CD4-positive, alpha-beta memory T cell (primary cell): ENCODE measurements at regions not wholly inside any gene's neighbourhood (a gene's known extent, or its start where the extent isn't known, plus 50 kb on each side); places are given as distances from the start of the nearest gene placed in this dataset.
"Not testable (repeated sequence)": the region's sequence is repeated elsewhere in the genome, so short reads cannot be mapped to it uniquely, and the experiment has no call there.

ENCODE experiments used
- CTCF ChIA-PET: fragments of 350-600 bp; sonication (Branson Sonifier 250); formaldehyde crosslinking; loops from one replicate; lab custom pipeline; 2021; ENCODE audit warnings: inconsistent platforms; ENCODE audit not compliant: partially characterized antibody; lab: Charles Lee
- POLR2A ChIA-PET: fragments of 350-600 bp; sonication (Branson Sonifier 250); formaldehyde crosslinking; loops from one replicate; lab custom pipeline; 2021; ENCODE audit not compliant: partially characterized antibody; lab: Charles Lee
- DNase-seq, 5 donors: peaks; one replicate each; pipeline versions ENCODE4 v3.0.0 to v3.0.0-alpha.2; 2020 to 2022; ENCODE audit warnings: mixed read lengths in 1 of 5
- H3K27ac ChIP-seq: one replicate; pipeline ENCODE4 v1.7.0; 2013; ENCODE audit warnings: low read depth, low read length
- H3K27me3 ChIP-seq: 2 replicates; pipeline ENCODE4 v1.7.0; 2013; ENCODE audit warnings: mild to moderate bottlenecking, low read length, moderate library complexity; ENCODE audit not compliant: insufficient read depth
- H3K36me3 ChIP-seq: 2 replicates; pipeline ENCODE4 v1.7.0; 2013; ENCODE audit warnings: mild to moderate bottlenecking, low read length, moderate library complexity; ENCODE audit not compliant: insufficient read depth
- H3K4me1 ChIP-seq: 2 replicates; pipeline ENCODE4 v1.7.0; 2013; ENCODE audit warnings: mild to moderate bottlenecking, low read length, moderate library complexity; ENCODE audit not compliant: insufficient read depth
- H3K4me3 ChIP-seq, 2 donors: one replicate each; pipeline ENCODE4 v1.7.0; 2013; ENCODE audit warnings: low read length in 2 of 2, mild to moderate bottlenecking in 1 of 2
- H3K9me3 ChIP-seq, 2 donors: one replicate each; pipeline ENCODE4 v1.7.0; 2013; ENCODE audit warnings: low read length in 2 of 2, control low read depth in 1 of 2; ENCODE audit not compliant: control insufficient read depth in 1 of 2
- H3K27ac Mint-ChIP-seq, 7 donors: one replicate each; pipeline ENCODE4 v1.8.0; 2020 to 2021; ENCODE audit warnings: mixed read lengths in 7 of 7, mild to moderate bottlenecking in 6 of 7, inconsistent platforms in 3 of 7, moderate library complexity in 3 of 7
- H3K27me3 Mint-ChIP-seq, 2 donors: one replicate each; pipeline ENCODE4 v1.8.0; 2020 to 2021; ENCODE audit warnings: mixed read lengths in 2 of 2
- H3K36me3 Mint-ChIP-seq, 2 donors: one replicate each; pipeline ENCODE4 v1.8.0; 2020 to 2021; ENCODE audit warnings: mixed read lengths in 2 of 2, inconsistent platforms in 1 of 2, mild to moderate bottlenecking in 1 of 2
- H3K4me1 Mint-ChIP-seq, 4 donors: one replicate each; pipeline ENCODE4 v1.8.0; 2020 to 2021; ENCODE audit warnings: mixed read lengths in 4 of 4, mild to moderate bottlenecking in 1 of 4
- H3K4me3 Mint-ChIP-seq, 8 donors: one replicate each; pipeline ENCODE4 v1.8.0; 2020 to 2021; ENCODE audit warnings: mixed read lengths in 8 of 8, mild to moderate bottlenecking in 7 of 8, moderate library complexity in 6 of 8, inconsistent platforms in 3 of 8
- H3K9me3 Mint-ChIP-seq, 8 donors: one replicate each; pipeline ENCODE4 v1.8.0; 2020 to 2021; ENCODE audit warnings: mixed read lengths in 8 of 8, mild to moderate bottlenecking in 5 of 8, inconsistent platforms in 3 of 8, moderate library complexity in 1 of 8
- intact Hi-C: fragments of 100-400 bp; cut with micrococcal nuclease; formaldehyde crosslinking; loops from one replicate; pipeline ENCODE4 v1.15.1; 2023

GRCh38 chr9:99666571-99666970 is 155.1 kb upstream of the NR4A3 start:
- H3K4me3 Mint-ChIP-seq, result peak overlapping the region in 1 of 8 donors; percentile 56
- no peaks in the 10 kb centered on the region for H3K36me3 Mint-ChIP-seq
- H3K9me3 ChIP-seq, result no peaks in the 10 kb centered on the region
- ChIA-PET CTCF (no interaction called here), POLR2A (no interaction called here)
- no peaks in the 10 kb centered on the region for H3K36me3 ChIP-seq
- H3K27ac Mint-ChIP-seq, result peak overlapping the region in 2 of 7 donors; percentile 1 to 7
- peaks cover 4 to 6% (median 5%) of the 10 kb centered on the region in 4 donors for H3K4me1 Mint-ChIP-seq
- peak in 3 of 5 donors; percentile 2 to 13 (median 7) for DNase-seq
- H3K4me3 ChIP-seq, result no peak overlapping the region
- no peak overlapping the region for H3K27ac ChIP-seq
- H3K27me3 ChIP-seq, result no peaks in the 10 kb centered on the region
- intact Hi-C loops, result no loop called here
- no peaks in the 10 kb centered on the region for H3K9me3 Mint-ChIP-seq
- H3K27me3 Mint-ChIP-seq, result peaks cover 3 to 6% of the 10 kb centered on the region in 2 donors
- no peaks in the 10 kb centered on the region for H3K4me1 ChIP-seq

- CTCF ChIA-PET, POLR2A ChIA-PET: not testable (repeated sequence)
Observed at GRCh38 chr9:99670886-99671285, 150.8 kb upstream of the NR4A3 start.

GRCh38 chr9:99677281-99677680 is 144.4 kb upstream of the NR4A3 start:
- DNase-seq, result no peak
- H3K4me3 ChIP-seq, result no peak overlapping the region
- H3K27ac Mint-ChIP-seq, result no peak overlapping the region
- intact Hi-C loops, result no loop called here
- H3K36me3 Mint-ChIP-seq, result no peaks in the 10 kb centered on the region
- no peaks in the 10 kb centered on the region for H3K9me3 ChIP-seq
- H3K4me3 Mint-ChIP-seq, result no peak overlapping the region
- CTCF ChIA-PET, result no interaction called here
- no peaks in the 10 kb centered on the region for H3K4me1 ChIP-seq
- peaks cover 0 to 20% (median 11%) of the 10 kb centered on the region in 8 donors for H3K9me3 Mint-ChIP-seq
- H3K36me3 ChIP-seq, result no peaks in the 10 kb centered on the region
- POLR2A ChIA-PET, result no interaction called here
- no peaks in the 10 kb centered on the region for H3K27me3 ChIP-seq
- no peaks in the 10 kb centered on the region for H3K4me1 Mint-ChIP-seq
- H3K27me3 Mint-ChIP-seq, result peaks cover 6 to 10% of the 10 kb centered on the region in 2 donors
- no peak overlapping the region for H3K27ac ChIP-seq

More at GRCh38 chr9:99670886-99671285, 150.8 kb upstream of the NR4A3 start:
- DNase-seq, H3K9me3 Mint-ChIP-seq, H3K27ac Mint-ChIP-seq, H3K4me3 Mint-ChIP-seq, H3K27me3 ChIP-seq, H3K4me1 ChIP-seq, H3K9me3 ChIP-seq, H3K36me3 Mint-ChIP-seq, H3K4me3 ChIP-seq, H3K27me3 Mint-ChIP-seq, H3K36me3 ChIP-seq, intact Hi-C loops, H3K4me1 Mint-ChIP-seq, H3K27ac ChIP-seq: not testable (repeated sequence)

- Histone ChIP-seq H3K9me3 (no peaks in the 10 kb centered on the region), H3K4me1 (no peaks in the 10 kb centered on the region), H3K36me3 (no peaks in the 10 kb centered on the region), H3K4me3 (no peak overlapping the region), H3K27ac (no peak overlapping the region), H3K27me3 (no peaks in the 10 kb centered on the region)
- Mint-ChIP-seq H3K4me3 (no peak overlapping the region), H3K27me3 (peaks cover 9 to 14% of the 10 kb centered on the region in 2 donors), H3K9me3 (peaks cover 0 to 29% (median 12%) of the 10 kb centered on the region in 8 donors), H3K4me1 (no peaks in the 10 kb centered on the region), H3K27ac (no peak overlapping the region), H3K36me3 (no peaks in the 10 kb centered on the region)
- ChIA-PET POLR2A (no interaction called here), CTCF (no interaction called here)
- DNase-seq, result no peak
- intact Hi-C loops, result no loop called here
Observed at GRCh38 chr9:99678566-99678965, 143.1 kb upstream of the NR4A3 start.

GRCh38 chr9:99680191-99680590 is 141.5 kb upstream of the NR4A3 start:
- Histone ChIP-seq H3K9me3 (no peaks in the 10 kb centered on the region), H3K4me1 (no peaks in the 10 kb centered on the region), H3K4me3 (no peak overlapping the region), H3K36me3 (no peaks in the 10 kb centered on the region), H3K27me3 (no peaks in the 10 kb centered on the region), H3K27ac (no peak overlapping the region)
- Mint-ChIP-seq H3K9me3 (peaks cover 0 to 29% (median 12%) of the 10 kb centered on the region in 8 donors), H3K36me3 (no peaks in the 10 kb centered on the region), H3K4me3 (no peak overlapping the region), H3K27ac (no peak overlapping the region), H3K27me3 (peaks cover 9 to 14% of the 10 kb centered on the region in 2 donors), H3K4me1 (no peaks in the 10 kb centered on the region)
- ChIA-PET POLR2A (no interaction called here), CTCF (no interaction called here)
- no peak for DNase-seq
- intact Hi-C loops, result no loop called here

GRCh38 chr9:99681113-99681512 is 140.6 kb upstream of the NR4A3 start:
- Mint-ChIP-seq H3K36me3 (no peaks in the 10 kb centered on the region), H3K4me3 (no peak overlapping the region), H3K27me3 (peaks cover 9 to 14% of the 10 kb centered on the region in 2 donors), H3K27ac (no peak overlapping the region), H3K4me1 (no peaks in the 10 kb centered on the region), H3K9me3 (peaks cover 0 to 22% (median 7%) of the 10 kb centered on the region in 8 donors)
- H3K9me3 ChIP-seq, result no peaks in the 10 kb centered on the region
- intact Hi-C loops, result no loop called here
- no peak overlapping the region for H3K27ac ChIP-seq
- H3K4me3 ChIP-seq, result no peak overlapping the region
- DNase-seq, result no peak
- H3K4me1 ChIP-seq, result no peaks in the 10 kb centered on the region
- H3K27me3 ChIP-seq, result no peaks in the 10 kb centered on the region
- CTCF ChIA-PET, result no interaction called here
- no peaks in the 10 kb centered on the region for H3K36me3 ChIP-seq
- POLR2A ChIA-PET, result no interaction called here

- no peaks in the 10 kb centered on the region for H3K36me3 ChIP-seq
- no peaks in the 10 kb centered on the region for H3K27me3 ChIP-seq
- Mint-ChIP-seq H3K4me1 (no peaks in the 10 kb centered on the region), H3K4me3 (no peak overlapping the region), H3K36me3 (no peaks in the 10 kb centered on the region), H3K27me3 (peaks cover 8 to 14% of the 10 kb centered on the region in 2 donors), H3K9me3 (peaks cover 0 to 18% (median 5%) of the 10 kb centered on the region in 8 donors), H3K27ac (no peak overlapping the region)
- no peak overlapping the region for H3K4me3 ChIP-seq
- intact Hi-C loops, result no loop called here
- no peaks in the 10 kb centered on the region for H3K4me1 ChIP-seq
- H3K9me3 ChIP-seq, result no peaks in the 10 kb centered on the region
- H3K27ac ChIP-seq, result no peak overlapping the region
- ChIA-PET POLR2A (no interaction called here), CTCF (no interaction called here)
- DNase-seq, result no peak
Observed at GRCh38 chr9:99682378-99682777, 139.3 kb upstream of the NR4A3 start.

- Mint-ChIP-seq H3K27me3 (peaks cover 8 to 18% of the 10 kb centered on the region in 2 donors), H3K9me3 (peaks cover 0 to 18% (median 4%) of the 10 kb centered on the region in 8 donors), H3K4me1 (no peaks in the 10 kb centered on the region), H3K27ac (no peak overlapping the region), H3K4me3 (no peak overlapping the region), H3K36me3 (no peaks in the 10 kb centered on the region)
- POLR2A ChIA-PET, result no interaction called here
- Histone ChIP-seq H3K36me3 (no peaks in the 10 kb centered on the region), H3K9me3 (no peaks in the 10 kb centered on the region), H3K27me3 (no peaks in the 10 kb centered on the region), H3K27ac (no peak overlapping the region), H3K4me1 (no peaks in the 10 kb centered on the region), H3K4me3 (no peak overlapping the region)
- intact Hi-C loops, result no loop called here
- CTCF ChIA-PET, result no interaction called here
- DNase-seq, result no peak
Observed at GRCh38 chr9:99682870-99683269, 138.8 kb upstream of the NR4A3 start.
